HCT116 (cell line): ENCODE measurements at regions not wholly inside any gene's neighbourhood (a gene's known extent, or its start where the extent isn't known, plus 50 kb on each side); places are given as distances from the start of the nearest gene placed in this dataset.

Source experiments
- ATAC-seq: fragments of 200-7000 bp; cut with Tn5 transposase; 2 replicates; pipeline ENCODE4 v1.9.1; 2020; ENCODE audit warnings: mild to moderate bottlenecking, moderate library complexity
- BruUV-seq: library from RNA; stranded (reverse); fragments of 400-500 nt; replicated peaks from 2 replicates; lab custom pipeline; 2021; lab: Mats Ljungman, UMichigan
- CTCF ChIA-PET: fragments of 300-600 bp; sonication (Branson Sonifier 250); formaldehyde crosslinking; loops from one replicate; lab custom pipeline; 2021; ENCODE audit warnings: antibody characterized with exemption; lab: Charles Lee
- POLR2A ChIA-PET: fragments of 300-600, 350-600 bp; sonication (Branson Sonifier 250); formaldehyde crosslinking; loops from one replicate; lab custom pipeline; 2021; ENCODE audit warnings: antibody characterized with exemption; lab: Charles Lee
- RAD21 ChIA-PET, 2 experiments: fragments of 300-600 bp; sonication (Branson Sonifier 250); formaldehyde crosslinking; loops; one replicate each; lab custom pipeline; 2023; ENCODE audit warnings: low total read pairs in 2 of 2; ENCODE audit not compliant: uncharacterized antibody in 2 of 2, unreplicated experiment in 2 of 2, low non-redundant PET in 1 of 2; lab: Charles Lee
- DNase-seq: peaks from one replicate; pipeline ENCODE4 v3.0.0-alpha.2; 2010; ENCODE audit warnings: low read depth, low spot score
- H2AFZ ChIP-seq: fragments of 200-600 bp; shearing (Covaris generic), sonication (generic); 2 replicates; pipeline ENCODE4 v1.6.1; 2017; ENCODE audit warnings: low read depth, mixed run types, mixed read lengths, antibody characterized with exemption, low read length; ENCODE audit not compliant: poor library complexity, severe bottlenecking
- H3K27ac ChIP-seq: 2 replicates; pipeline ENCODE4 v1.5.1; 2012; ENCODE audit warnings: low read depth, low read length
- H3K27me3 ChIP-seq: fragments of 200-600 bp; sonication (generic); 2 replicates; pipeline ENCODE4 v1.6.1; 2016; ENCODE audit warnings: mixed run types, low read length, mixed read lengths; ENCODE audit not compliant: insufficient read depth
- H3K36me3 ChIP-seq, 2 experiments: fragments of 200-500 bp in 1 of 2; fragments of 200-600 bp in 1 of 2; sonication (Bioruptor generic) in 1 of 2; sonication (generic) in 1 of 2; 2 replicates each; pipeline versions ENCODE4 v1.5.1 to v1.6.1; 2014 to 2016; ENCODE audit warnings: low read length in 2 of 2, inconsistent platforms in 1 of 2, mixed read lengths in 1 of 2, mixed run types in 1 of 2; ENCODE audit not compliant: insufficient read depth in 2 of 2, control insufficient read depth in 1 of 2
- H3K4me1 ChIP-seq, 2 experiments: fragments of 200-600 bp in 1 of 2; sonication (generic) in 1 of 2; 2 replicates each; pipeline versions ENCODE4 v1.5.1 to v1.6.1; 2012 to 2017; ENCODE audit warnings: low read length in 2 of 2, inconsistent platforms in 1 of 2, mild to moderate bottlenecking in 1 of 2, mixed read lengths in 1 of 2, mixed run types in 1 of 2, moderate library complexity in 1 of 2; ENCODE audit not compliant: insufficient read depth in 2 of 2, control insufficient read depth in 1 of 2
- H3K4me2 ChIP-seq: fragments of 200-600 bp; sonication (generic); 2 replicates; pipeline ENCODE4 v1.6.1; 2017; ENCODE audit warnings: mixed run types, low read length, mixed read lengths
- H3K4me3 ChIP-seq, 2 experiments: fragments of 200-600 bp in 1 of 2; sonication (generic) in 1 of 2; replicated peaks in 1 of 2; 2 replicates each; pipeline ENCODE4 v1.5.1; 2011 to 2016; ENCODE audit warnings: low read length in 2 of 2, control low read depth in 1 of 2, low read depth in 1 of 2, mild to moderate bottlenecking in 1 of 2, mixed read lengths in 1 of 2, mixed run types in 1 of 2
- H3K79me2 ChIP-seq: fragments of 200-600 bp; sonication (generic); 2 replicates; pipeline ENCODE4 v1.6.1; 2017; ENCODE audit warnings: mild to moderate bottlenecking, mixed run types, low read length, moderate library complexity, mixed read lengths; ENCODE audit not compliant: insufficient read depth
- H3K9ac ChIP-seq: fragments of 200-600 bp; sonication (generic); 2 replicates; pipeline ENCODE4 v1.6.1; 2016; ENCODE audit warnings: low read length, mixed read lengths
- H3K9me2 ChIP-seq: fragments of 200-600 bp; sonication (generic), shearing (Covaris generic); 2 replicates; pipeline ENCODE4 v1.6.1; 2017; ENCODE audit warnings: mixed run types, mild to moderate bottlenecking, moderate library complexity; ENCODE audit not compliant: insufficient read depth
- H3K9me3 ChIP-seq, 2 experiments: fragments of 200-500 bp in 1 of 2; fragments of 200-600 bp in 1 of 2; sonication (Bioruptor generic) in 1 of 2; sonication (generic) in 1 of 2; 2 replicates each; pipeline ENCODE4 v1.6.1; 2014 to 2017; ENCODE audit warnings: low read length in 2 of 2, mixed read lengths in 2 of 2, inconsistent platforms in 1 of 2, low read depth in 1 of 2, mild to moderate bottlenecking in 1 of 2, mixed run types in 1 of 2, moderate library complexity in 1 of 2; ENCODE audit not compliant: control insufficient read depth in 1 of 2, insufficient read depth in 1 of 2
- H4K20me1 ChIP-seq: fragments of 200-600 bp; sonication (generic), shearing (Covaris generic); 2 replicates; pipeline ENCODE4 v1.6.1; 2017; ENCODE audit warnings: mixed run types, mild to moderate bottlenecking, moderate library complexity; ENCODE audit not compliant: insufficient read depth
- CBX3 ChIP-seq: IDR thresholded peaks from 2 replicates; pipeline ENCODE4 v1.6.1; 2012; ENCODE audit warnings: low read depth
- CEBPB ChIP-seq: IDR thresholded peaks from 2 replicates; pipeline ENCODE4 v1.6.1; 2012; ENCODE audit warnings: low read depth
- EGR1 ChIP-seq: IDR thresholded peaks from 2 replicates; pipeline ENCODE4 v1.6.1; 2012; ENCODE audit warnings: low read depth
- ELF1 ChIP-seq: IDR thresholded peaks from 2 replicates; pipeline ENCODE4 v1.6.1; 2012; ENCODE audit warnings: low read depth, borderline replicate concordance
- EZH2phosphoT487 ChIP-seq: fragments of 200-600 bp; IDR thresholded peaks from 2 replicates; pipeline ENCODE4 v1.6.1; 2018; ENCODE audit warnings: antibody characterized with exemption, borderline replicate concordance
- FOSL1 ChIP-seq: IDR thresholded peaks from 2 replicates; pipeline ENCODE4 v1.6.1; 2012; ENCODE audit warnings: low read depth
- JUND ChIP-seq: IDR thresholded peaks from 2 replicates; pipeline ENCODE4 v1.6.1; 2012
- POLR2A ChIP-seq: IDR thresholded peaks from 2 replicates; pipeline ENCODE4 v1.7.0; 2011; ENCODE audit warnings: borderline replicate concordance; ENCODE audit not compliant: insufficient read depth, insufficient read length; ENCODE audit errors: extremely low read depth
- POLR2AphosphoS5 ChIP-seq: IDR thresholded peaks from 2 replicates; pipeline ENCODE4 v1.6.1; 2011; ENCODE audit warnings: mild to moderate bottlenecking, low read depth, low read length, moderate library complexity
- SIN3A ChIP-seq: IDR thresholded peaks from 2 replicates; pipeline ENCODE4 v1.6.1; 2012; ENCODE audit warnings: low read depth
- SRF ChIP-seq: IDR thresholded peaks from 2 replicates; pipeline ENCODE4 v1.6.1; 2012; ENCODE audit warnings: low read depth
- TCF7L2 ChIP-seq: IDR thresholded peaks from 2 replicates; pipeline ENCODE4 v1.7.0; 2011; ENCODE audit warnings: borderline replicate concordance, inconsistent platforms; ENCODE audit not compliant: insufficient read depth, insufficient read length; ENCODE audit errors: extremely low read depth
- YY1 ChIP-seq: IDR thresholded peaks from 2 replicates; pipeline ENCODE4 v1.6.1; 2011; ENCODE audit warnings: low read length, low read depth, moderate library complexity, mild to moderate bottlenecking; ENCODE audit not compliant: insufficient replicate concordance; ENCODE audit errors: extremely low read depth
- ZFX ChIP-seq: fragments of 450-650 bp; IDR thresholded peaks from 2 replicates; pipeline ENCODE4 v1.6.1; 2017
- ZNF274 ChIP-seq: fragments of 200-500 bp; sonication (Bioruptor generic); IDR thresholded peaks from 2 replicates; pipeline ENCODE4 v1.6.1; 2014; ENCODE audit warnings: mild to moderate bottlenecking, low read depth, low read length, inconsistent platforms
- intact Hi-C: fragments of 100-400 bp; cut with micrococcal nuclease; formaldehyde crosslinking; loops from 2 replicates; pipeline ENCODE4 v1.10.0; 2022
- TF ChIP-seq, protein P1 (sequence below), 3 experiments: fragments of 200-600 bp in 1 of 3; sonication (generic) in 1 of 3; IDR thresholded peaks in 2 of 3; conservative IDR thresholded peaks in 1 of 3; 2 replicates each; pipeline ENCODE4 v1.5.1; 2012 to 2017; ENCODE audit warnings: low read depth in 2 of 3, low read length in 2 of 3, antibody characterized with exemption in 1 of 3, borderline replicate concordance in 1 of 3, control low read depth in 1 of 3, mild to moderate bottlenecking in 1 of 3, mixed read lengths in 1 of 3, mixed run types in 1 of 3, moderate library complexity in 1 of 3; ENCODE audit not compliant: insufficient read depth in 1 of 3
- TF ChIP-seq, protein P2 (sequence below): IDR thresholded peaks from 2 replicates; pipeline ENCODE4 v1.6.1; 2012; ENCODE audit warnings: low read depth
- TF ChIP-seq, protein P3 (sequence below): IDR thresholded peaks from 2 replicates; pipeline ENCODE4 v1.6.1; 2012
- TF ChIP-seq, protein P4 (sequence below): IDR thresholded peaks from 2 replicates; pipeline ENCODE4 v1.6.1; 2011; ENCODE audit warnings: mild to moderate bottlenecking, low read length, moderate library complexity; ENCODE audit not compliant: insufficient replicate concordance; ENCODE audit errors: extremely low read depth
- TF ChIP-seq, protein P5 (sequence below): IDR thresholded peaks from 2 replicates; pipeline ENCODE4 v1.6.1; 2012

DNA sequence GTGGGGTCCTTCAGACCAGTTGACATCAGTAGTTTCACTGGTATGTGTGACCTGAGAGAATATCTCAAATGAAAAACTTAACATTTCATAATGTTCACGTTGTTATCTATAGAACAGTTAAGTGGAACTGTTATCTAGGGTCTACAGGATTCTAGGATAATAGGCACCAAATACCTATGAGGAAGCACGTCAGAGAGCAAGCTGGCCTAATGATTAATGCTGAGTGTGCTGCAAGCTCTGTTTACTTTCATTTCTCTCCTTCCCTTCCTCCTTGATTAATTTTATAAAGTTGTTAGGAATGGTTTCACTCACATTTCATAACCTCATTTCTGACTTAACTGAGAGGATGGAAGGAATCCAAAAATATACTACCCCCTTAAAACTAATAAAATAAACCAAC is 362.5 kb upstream of the ZNF717 start:
- Histone ChIP-seq H3K4me1 (no peaks in the 10 kb centered on the region), H3K9ac (no peak overlapping the region), H3K27ac (no peak overlapping the region), H4K20me1 (no peaks in the 10 kb centered on the region; the same call in 1 of the 2 replicates), H3K27me3 (no peaks in the 10 kb centered on the region), H3K79me2 (no peaks in the 10 kb centered on the region), H3K4me2 (no peak overlapping the region), H3K36me3 (no peaks in the 10 kb centered on the region), H3K9me3 (peaks cover 0 to 19% of the 10 kb centered on the region in 2 experiments; a peak in 2 of 4 replicates), H3K4me3 (no peak overlapping the region), H3K9me2 (no peaks in the 10 kb centered on the region), H2AFZ (no peak overlapping the region)
- intact Hi-C loops: no loop called here
- ATAC-seq: no peak
- TF ChIP-seq EZH2phosphoT487: no peak
- TF ChIP-seq ELF1: no peak
- no peak for TF ChIP-seq CEBPB
- TF ChIP-seq ZNF274: no peak
- TF ChIP-seq POLR2A: no peak
- no peak for TF ChIP-seq POLR2AphosphoS5
- TF ChIP-seq FOSL1: no peak
- no peak for TF ChIP-seq ZFX
- no peak for TF ChIP-seq CBX3
- TF ChIP-seq SIN3A: no peak
- TF ChIP-seq, protein P1, sequence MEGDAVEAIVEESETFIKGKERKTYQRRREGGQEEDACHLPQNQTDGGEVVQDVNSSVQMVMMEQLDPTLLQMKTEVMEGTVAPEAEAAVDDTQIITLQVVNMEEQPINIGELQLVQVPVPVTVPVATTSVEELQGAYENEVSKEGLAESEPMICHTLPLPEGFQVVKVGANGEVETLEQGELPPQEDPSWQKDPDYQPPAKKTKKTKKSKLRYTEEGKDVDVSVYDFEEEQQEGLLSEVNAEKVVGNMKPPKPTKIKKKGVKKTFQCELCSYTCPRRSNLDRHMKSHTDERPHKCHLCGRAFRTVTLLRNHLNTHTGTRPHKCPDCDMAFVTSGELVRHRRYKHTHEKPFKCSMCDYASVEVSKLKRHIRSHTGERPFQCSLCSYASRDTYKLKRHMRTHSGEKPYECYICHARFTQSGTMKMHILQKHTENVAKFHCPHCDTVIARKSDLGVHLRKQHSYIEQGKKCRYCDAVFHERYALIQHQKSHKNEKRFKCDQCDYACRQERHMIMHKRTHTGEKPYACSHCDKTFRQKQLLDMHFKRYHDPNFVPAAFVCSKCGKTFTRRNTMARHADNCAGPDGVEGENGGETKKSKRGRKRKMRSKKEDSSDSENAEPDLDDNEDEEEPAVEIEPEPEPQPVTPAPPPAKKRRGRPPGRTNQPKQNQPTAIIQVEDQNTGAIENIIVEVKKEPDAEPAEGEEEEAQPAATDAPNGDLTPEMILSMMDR (IDR thresholded peaks at IDR 0.05 in 2 of 3, conservative IDR thresholded peaks at IDR 0.05 in 1 of 3; ENCODE audit: borderline replicate concordance in 1 of 3, insufficient read depth in 1 of 3, low read depth in 2 of 3, low read length in 2 of 3): no peak
- TF ChIP-seq TCF7L2: no peak
- no peak for TF ChIP-seq YY1
- TF ChIP-seq, protein P2, sequence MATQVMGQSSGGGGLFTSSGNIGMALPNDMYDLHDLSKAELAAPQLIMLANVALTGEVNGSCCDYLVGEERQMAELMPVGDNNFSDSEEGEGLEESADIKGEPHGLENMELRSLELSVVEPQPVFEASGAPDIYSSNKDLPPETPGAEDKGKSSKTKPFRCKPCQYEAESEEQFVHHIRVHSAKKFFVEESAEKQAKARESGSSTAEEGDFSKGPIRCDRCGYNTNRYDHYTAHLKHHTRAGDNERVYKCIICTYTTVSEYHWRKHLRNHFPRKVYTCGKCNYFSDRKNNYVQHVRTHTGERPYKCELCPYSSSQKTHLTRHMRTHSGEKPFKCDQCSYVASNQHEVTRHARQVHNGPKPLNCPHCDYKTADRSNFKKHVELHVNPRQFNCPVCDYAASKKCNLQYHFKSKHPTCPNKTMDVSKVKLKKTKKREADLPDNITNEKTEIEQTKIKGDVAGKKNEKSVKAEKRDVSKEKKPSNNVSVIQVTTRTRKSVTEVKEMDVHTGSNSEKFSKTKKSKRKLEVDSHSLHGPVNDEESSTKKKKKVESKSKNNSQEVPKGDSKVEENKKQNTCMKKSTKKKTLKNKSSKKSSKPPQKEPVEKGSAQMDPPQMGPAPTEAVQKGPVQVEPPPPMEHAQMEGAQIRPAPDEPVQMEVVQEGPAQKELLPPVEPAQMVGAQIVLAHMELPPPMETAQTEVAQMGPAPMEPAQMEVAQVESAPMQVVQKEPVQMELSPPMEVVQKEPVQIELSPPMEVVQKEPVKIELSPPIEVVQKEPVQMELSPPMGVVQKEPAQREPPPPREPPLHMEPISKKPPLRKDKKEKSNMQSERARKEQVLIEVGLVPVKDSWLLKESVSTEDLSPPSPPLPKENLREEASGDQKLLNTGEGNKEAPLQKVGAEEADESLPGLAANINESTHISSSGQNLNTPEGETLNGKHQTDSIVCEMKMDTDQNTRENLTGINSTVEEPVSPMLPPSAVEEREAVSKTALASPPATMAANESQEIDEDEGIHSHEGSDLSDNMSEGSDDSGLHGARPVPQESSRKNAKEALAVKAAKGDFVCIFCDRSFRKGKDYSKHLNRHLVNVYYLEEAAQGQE: no peak
- TF ChIP-seq JUND: no peak
- TF ChIP-seq, protein P3, sequence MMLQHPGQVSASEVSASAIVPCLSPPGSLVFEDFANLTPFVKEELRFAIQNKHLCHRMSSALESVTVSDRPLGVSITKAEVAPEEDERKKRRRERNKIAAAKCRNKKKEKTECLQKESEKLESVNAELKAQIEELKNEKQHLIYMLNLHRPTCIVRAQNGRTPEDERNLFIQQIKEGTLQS: no peak
- TF ChIP-seq, protein P4, sequence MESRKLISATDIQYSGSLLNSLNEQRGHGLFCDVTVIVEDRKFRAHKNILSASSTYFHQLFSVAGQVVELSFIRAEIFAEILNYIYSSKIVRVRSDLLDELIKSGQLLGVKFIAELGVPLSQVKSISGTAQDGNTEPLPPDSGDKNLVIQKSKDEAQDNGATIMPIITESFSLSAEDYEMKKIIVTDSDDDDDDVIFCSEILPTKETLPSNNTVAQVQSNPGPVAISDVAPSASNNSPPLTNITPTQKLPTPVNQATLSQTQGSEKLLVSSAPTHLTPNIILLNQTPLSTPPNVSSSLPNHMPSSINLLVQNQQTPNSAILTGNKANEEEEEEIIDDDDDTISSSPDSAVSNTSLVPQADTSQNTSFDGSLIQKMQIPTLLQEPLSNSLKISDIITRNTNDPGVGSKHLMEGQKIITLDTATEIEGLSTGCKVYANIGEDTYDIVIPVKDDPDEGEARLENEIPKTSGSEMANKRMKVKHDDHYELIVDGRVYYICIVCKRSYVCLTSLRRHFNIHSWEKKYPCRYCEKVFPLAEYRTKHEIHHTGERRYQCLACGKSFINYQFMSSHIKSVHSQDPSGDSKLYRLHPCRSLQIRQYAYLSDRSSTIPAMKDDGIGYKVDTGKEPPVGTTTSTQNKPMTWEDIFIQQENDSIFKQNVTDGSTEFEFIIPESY: no peak
- no peak for TF ChIP-seq EGR1
- no peak for TF ChIP-seq SRF
- TF ChIP-seq, protein P5, sequence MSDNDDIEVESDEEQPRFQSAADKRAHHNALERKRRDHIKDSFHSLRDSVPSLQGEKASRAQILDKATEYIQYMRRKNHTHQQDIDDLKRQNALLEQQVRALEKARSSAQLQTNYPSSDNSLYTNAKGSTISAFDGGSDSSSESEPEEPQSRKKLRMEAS: no peak
- POLR2A ChIA-PET: no interaction called here
- no peak for DNase-seq
- CTCF ChIA-PET: no interaction called here
- BruUV-seq: no TSS peak
- RAD21 ChIA-PET: no interaction called here
